ENCODE measurements at regions not wholly inside any gene's neighbourhood (a gene's known extent, or its start where the extent isn't known, plus 50 kb on each side); places are given as distances from the start of the nearest gene placed in this dataset.

- TF ChIP-seq, protein P1, sequence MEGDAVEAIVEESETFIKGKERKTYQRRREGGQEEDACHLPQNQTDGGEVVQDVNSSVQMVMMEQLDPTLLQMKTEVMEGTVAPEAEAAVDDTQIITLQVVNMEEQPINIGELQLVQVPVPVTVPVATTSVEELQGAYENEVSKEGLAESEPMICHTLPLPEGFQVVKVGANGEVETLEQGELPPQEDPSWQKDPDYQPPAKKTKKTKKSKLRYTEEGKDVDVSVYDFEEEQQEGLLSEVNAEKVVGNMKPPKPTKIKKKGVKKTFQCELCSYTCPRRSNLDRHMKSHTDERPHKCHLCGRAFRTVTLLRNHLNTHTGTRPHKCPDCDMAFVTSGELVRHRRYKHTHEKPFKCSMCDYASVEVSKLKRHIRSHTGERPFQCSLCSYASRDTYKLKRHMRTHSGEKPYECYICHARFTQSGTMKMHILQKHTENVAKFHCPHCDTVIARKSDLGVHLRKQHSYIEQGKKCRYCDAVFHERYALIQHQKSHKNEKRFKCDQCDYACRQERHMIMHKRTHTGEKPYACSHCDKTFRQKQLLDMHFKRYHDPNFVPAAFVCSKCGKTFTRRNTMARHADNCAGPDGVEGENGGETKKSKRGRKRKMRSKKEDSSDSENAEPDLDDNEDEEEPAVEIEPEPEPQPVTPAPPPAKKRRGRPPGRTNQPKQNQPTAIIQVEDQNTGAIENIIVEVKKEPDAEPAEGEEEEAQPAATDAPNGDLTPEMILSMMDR (IDR thresholded peaks at IDR 0.05): no peak
- no peak for TF ChIP-seq POLR2AphosphoS5 (IDR thresholded peaks at IDR 0.05)
These were observed 1270.9 kb downstream of the CDH11 start for GRCh38 chr16:63850979-63851378.
